ENCODE measurements at regions not wholly inside any gene's neighbourhood (a gene's known extent, or its start where the extent isn't known, plus 50 kb on each side); places are given as distances from the start of the nearest gene placed in this dataset.

DNA sequence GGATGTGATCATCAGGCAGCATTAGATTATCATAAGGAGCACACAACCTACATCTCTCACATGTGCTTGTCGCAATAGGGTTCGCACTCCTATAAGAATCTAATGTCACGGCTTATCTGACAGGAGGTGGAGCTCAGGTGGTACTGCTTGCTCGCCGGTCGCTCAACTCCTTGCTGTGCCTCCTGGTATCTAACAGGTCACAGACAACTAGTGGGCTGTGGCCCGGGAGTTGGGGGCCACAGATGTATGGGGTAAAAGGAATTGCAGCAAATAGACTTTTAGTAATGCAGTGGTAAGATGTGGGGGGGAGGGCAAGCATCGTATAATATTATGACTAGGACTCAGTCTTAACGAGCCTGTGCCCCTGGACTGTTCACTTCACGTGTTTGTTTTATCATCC, 624.8 kb downstream of the CENPC start:
- no peak for TF ChIP-seq YY1 (IDR thresholded peaks at IDR 0.05; ENCODE audit: low read depth)
- no peak for TF ChIP-seq EP300 (IDR thresholded peaks at IDR 0.05; ENCODE audit: borderline replicate concordance)
- TF ChIP-seq EGR1 (IDR thresholded peaks at IDR 0.05): no peak
- no peak for TF ChIP-seq TAF1 (IDR thresholded peaks at IDR 0.05; ENCODE audit: low read depth)
- TF ChIP-seq MAX (IDR thresholded peaks at IDR 0.05): no peak
- no peak for TF ChIP-seq ZBTB7A (IDR thresholded peaks at IDR 0.05; ENCODE audit: low read depth)
- no peak for TF ChIP-seq CREB1 (IDR thresholded peaks at IDR 0.05; ENCODE audit: low read depth)
